ENCODE measurements at regions not wholly inside any gene's neighbourhood (a gene's known extent, or its start where the extent isn't known, plus 50 kb on each side); places are given as distances from the start of the nearest gene placed in this dataset.
A peak's percentile ranks its signal among the peaks of the same experiment; 100 is the strongest.
"Not testable (repeated sequence)": the region's sequence is repeated elsewhere in the genome, so short reads cannot be mapped to it uniquely, and the experiment has no call there.

- no peaks in the 10 kb centered on the region for H3K9me3 Mint-ChIP-seq (ENCODE audit: low read depth, unreplicated experiment)
- TF ChIP-seq CTCF (IDR thresholded peaks at IDR 0.05; ENCODE audit: unreplicated experiment), result no peak
- H3K27ac Mint-ChIP-seq (ENCODE audit: unreplicated experiment), result peak overlapping the region; percentile 50
- BruUV-seq (replicated peaks), result no TSS peak
- CTCF ChIA-PET, result interaction anchor here (0.8 kb wide), 1 partner anchor 8 kb away, joined by 5 read pairs; no protein-coding TSS in a partner anchor
- H3K27me3 Mint-ChIP-seq (ENCODE audit: unreplicated experiment), result no peaks in the 10 kb centered on the region
- peaks cover 9% of the 10 kb centered on the region for H3K36me3 Mint-ChIP-seq (ENCODE audit: insufficient read depth, unreplicated experiment)
- intact Hi-C loops (cut with micrococcal nuclease; ENCODE audit: unreplicated experiment), result no loop called here
- H3K4me3 Mint-ChIP-seq (ENCODE audit: low read depth, unreplicated experiment), result no peak overlapping the region
- peak; percentile 64 for DNase-seq
- peaks cover 32% of the 10 kb centered on the region for H3K4me1 Mint-ChIP-seq (ENCODE audit: low read depth, unreplicated experiment)
These were observed 237.2 kb downstream of the TOX3 start for GRCh38 chr16:52309446-52310416.

- no peak for DNase-seq
- Mint-ChIP-seq H3K27ac (ENCODE audit: unreplicated experiment) (no peak overlapping the region), H3K4me1 (ENCODE audit: low read depth, unreplicated experiment) (peaks cover 40% of the 10 kb centered on the region), H3K36me3 (ENCODE audit: insufficient read depth, unreplicated experiment) (peaks cover 9% of the 10 kb centered on the region), H3K9me3 (ENCODE audit: low read depth, unreplicated experiment) (no peaks in the 10 kb centered on the region), H3K4me3 (ENCODE audit: low read depth, unreplicated experiment) (no peak overlapping the region), H3K27me3 (ENCODE audit: unreplicated experiment) (no peaks in the 10 kb centered on the region)
- no TSS peak for BruUV-seq (replicated peaks)
- intact Hi-C loops (cut with micrococcal nuclease; ENCODE audit: unreplicated experiment), result no loop called here
- no peak for TF ChIP-seq CTCF (IDR thresholded peaks at IDR 0.05; ENCODE audit: unreplicated experiment)
- CTCF ChIA-PET, result no interaction called here
These were observed 238.9 kb downstream of the TOX3 start for GRCh38 chr16:52308051-52308450.

- no peak overlapping the region for H3K27ac Mint-ChIP-seq (ENCODE audit: unreplicated experiment)
- peaks cover 9% of the 10 kb centered on the region for H3K36me3 Mint-ChIP-seq (ENCODE audit: insufficient read depth, unreplicated experiment)
- no peak for DNase-seq
- peaks cover 26% of the 10 kb centered on the region for H3K4me1 Mint-ChIP-seq (ENCODE audit: low read depth, unreplicated experiment)
- intact Hi-C loops (cut with micrococcal nuclease; ENCODE audit: unreplicated experiment), result no loop called here
- H3K9me3 Mint-ChIP-seq (ENCODE audit: low read depth, unreplicated experiment), result no peaks in the 10 kb centered on the region
- TF ChIP-seq CTCF (IDR thresholded peaks at IDR 0.05; ENCODE audit: unreplicated experiment), result no peak
- CTCF ChIA-PET, result interaction anchor here (0.8 kb wide), 1 partner anchor 9 kb away, joined by 5 read pairs; no protein-coding TSS in a partner anchor
- H3K4me3 Mint-ChIP-seq (ENCODE audit: low read depth, unreplicated experiment), result no peak overlapping the region
- no TSS peak for BruUV-seq (replicated peaks)
- no peaks in the 10 kb centered on the region for H3K27me3 Mint-ChIP-seq (ENCODE audit: unreplicated experiment)
These were observed 245.9 kb downstream of the TOX3 start for GRCh38 chr16:52301026-52301425.

- intact Hi-C loops (cut with micrococcal nuclease; ENCODE audit: unreplicated experiment), result loop anchor here (5.0 to 10.0 kb wide), 5 partner anchors 41 to 264 kb away; no protein-coding TSS in a partner anchor
- Mint-ChIP-seq H3K4me3 (ENCODE audit: low read depth, unreplicated experiment) (no peak overlapping the region), H3K4me1 (ENCODE audit: low read depth, unreplicated experiment) (peaks cover 41% of the 10 kb centered on the region), H3K27ac (ENCODE audit: unreplicated experiment) (no peak overlapping the region), H3K27me3 (ENCODE audit: unreplicated experiment) (no peaks in the 10 kb centered on the region), H3K36me3 (ENCODE audit: insufficient read depth, unreplicated experiment) (peaks cover 9% of the 10 kb centered on the region), H3K9me3 (ENCODE audit: low read depth, unreplicated experiment) (no peaks in the 10 kb centered on the region)
- no TSS peak for BruUV-seq (replicated peaks)
- CTCF ChIA-PET, result no interaction called here
- DNase-seq, result no peak
- TF ChIP-seq CTCF (IDR thresholded peaks at IDR 0.05; ENCODE audit: unreplicated experiment), result no peak
These were observed 248.2 kb downstream of the TOX3 start for GRCh38 chr16:52298769-52299168.

GRCh38 chr16:52296706-52297315 lies 250.1 kb downstream of the TOX3 start:
- BruUV-seq (replicated peaks); CTCF ChIA-PET: not testable (repeated sequence)
- peak overlapping the region; percentile 9 for H3K4me3 Mint-ChIP-seq (ENCODE audit: low read depth, unreplicated experiment)

More at GRCh38 chr16:52296706-52297315, 250.1 kb downstream of the TOX3 start:
- intact Hi-C loops (cut with micrococcal nuclease; ENCODE audit: unreplicated experiment), result loop anchor here (5.0 to 10.0 kb wide), 5 partner anchors 40 to 265 kb away; no protein-coding TSS in a partner anchor
- DNase-seq; H3K36me3 Mint-ChIP-seq (ENCODE audit: insufficient read depth, unreplicated experiment); H3K9me3 Mint-ChIP-seq (ENCODE audit: low read depth, unreplicated experiment); H3K27me3 Mint-ChIP-seq (ENCODE audit: unreplicated experiment): not testable (repeated sequence)
- Mint-ChIP-seq H3K27ac (ENCODE audit: unreplicated experiment) (peak overlapping the region; percentile 67), H3K4me1 (ENCODE audit: low read depth, unreplicated experiment) (peaks cover 49% of the 10 kb centered on the region)

All from Calu3 (cell line).